ENCODE measurements at regions not wholly inside any gene's neighbourhood (a gene's known extent, or its start where the extent isn't known, plus 50 kb on each side); places are given as distances from the start of the nearest gene placed in this dataset.
A peak's percentile ranks its signal among the peaks of the same experiment; 100 is the strongest.

GRCh38 chrX:13120017-13120416 is 75.6 kb upstream of the FAM9C start:
- H3K36me3 ChIP-seq (replicated peaks in 1 of 2; ENCODE audit: control insufficient read depth in 1 of 2, insufficient read depth in 2 of 2, low read length in 1 of 2): no peaks in the 10 kb centered on the region
- H4K20me1 ChIP-seq (ENCODE audit: insufficient read depth): no peaks in the 10 kb centered on the region
- H3K4me1 ChIP-seq (ENCODE audit: control insufficient read depth in 1 of 2, insufficient read depth in 2 of 2, low read depth in 1 of 2, low read length in 1 of 2): peaks cover 0 to 6% of the 10 kb centered on the region in 2 experiments; a peak in 2 of 4 replicates
- H3K27me3 ChIP-seq (ENCODE audit: insufficient read depth): no peaks in the 10 kb centered on the region
- 29% methylated on average over 7 of the region's 7 CpGs for WGBS (ENCODE audit: low lambda C conversion rate)
- 0 out of 4 replicates have a peak overlapping the region, but pooled peaks of 1 of the 2 experiments have one; percentile 3 for H3K4me3 ChIP-seq (ENCODE audit: low read depth in 2 of 2, low read length in 1 of 2)
- no peaks in the 10 kb centered on the region for H3K9me3 ChIP-seq
- no peaks in the 10 kb centered on the region for H3K79me2 ChIP-seq (ENCODE audit: insufficient read depth)
- H3K27ac ChIP-seq (ENCODE audit: low read depth in 2 of 2, low read length in 1 of 2): peak overlapping the region; percentile 79; a peak in 3 of 4 replicates
- peak overlapping the region; percentile 57 for H3K4me2 ChIP-seq
- H3F3A ChIP-seq (replicated peaks; ENCODE audit: insufficient read depth): peaks cover 24% of the 10 kb centered on the region
- TF ChIP-seq, protein P1, sequence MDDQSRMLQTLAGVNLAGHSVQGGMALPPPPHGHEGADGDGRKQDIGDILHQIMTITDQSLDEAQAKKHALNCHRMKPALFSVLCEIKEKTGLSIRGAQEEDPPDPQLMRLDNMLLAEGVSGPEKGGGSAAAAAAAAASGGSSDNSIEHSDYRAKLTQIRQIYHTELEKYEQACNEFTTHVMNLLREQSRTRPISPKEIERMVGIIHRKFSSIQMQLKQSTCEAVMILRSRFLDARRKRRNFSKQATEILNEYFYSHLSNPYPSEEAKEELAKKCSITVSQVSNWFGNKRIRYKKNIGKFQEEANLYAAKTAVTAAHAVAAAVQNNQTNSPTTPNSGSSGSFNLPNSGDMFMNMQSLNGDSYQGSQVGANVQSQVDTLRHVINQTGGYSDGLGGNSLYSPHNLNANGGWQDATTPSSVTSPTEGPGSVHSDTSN (IDR thresholded peaks at IDR 0.05): no peak
- TF ChIP-seq TEAD4 (IDR thresholded peaks at IDR 0.05; ENCODE audit: borderline replicate concordance, insufficient read depth): no peak
- TF ChIP-seq USF1 (IDR thresholded peaks at IDR 0.05; ENCODE audit: borderline replicate concordance, low read depth): no peak
- TF ChIP-seq, protein P2, sequence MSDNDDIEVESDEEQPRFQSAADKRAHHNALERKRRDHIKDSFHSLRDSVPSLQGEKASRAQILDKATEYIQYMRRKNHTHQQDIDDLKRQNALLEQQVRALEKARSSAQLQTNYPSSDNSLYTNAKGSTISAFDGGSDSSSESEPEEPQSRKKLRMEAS (IDR thresholded peaks at IDR 0.05; ENCODE audit: low read depth): no peak
- no peak for TF ChIP-seq JUND (IDR thresholded peaks at IDR 0.05)
- no peak for TF ChIP-seq TAF1 (IDR thresholded peaks at IDR 0.05; ENCODE audit: borderline replicate concordance, low read depth, low read length)
- TF ChIP-seq SIN3A (IDR thresholded peaks at IDR 0.05; ENCODE audit: borderline replicate concordance, low read depth, low read length): no peak
- TF ChIP-seq RCOR1 (IDR thresholded peaks at IDR 0.05; ENCODE audit: low read length): no peak
- TF ChIP-seq YY1 (IDR thresholded peaks at IDR 0.05; ENCODE audit: low read depth): no peak
- no peak for TF ChIP-seq CTCF (IDR thresholded peaks at IDR 0.05)
- no peak for TF ChIP-seq FOXM1 (IDR thresholded peaks at IDR 0.05; ENCODE audit: low read depth)
- TF ChIP-seq RFX5 (IDR thresholded peaks at IDR 0.05; ENCODE audit: low read length): no peak
- TF ChIP-seq TCF12 (IDR thresholded peaks at IDR 0.05): no peak
- H2AFZ ChIP-seq (ENCODE audit: low read depth): peak overlapping the region; percentile 62
- DNase-seq: no peak
- POLR2A ChIA-PET: no interaction called here
- CTCF ChIA-PET: no interaction called here
- H3K9ac ChIP-seq: peak overlapping the region; percentile 51; the same call in 1 of the 2 replicates
- H3K9me2 ChIP-seq: no peaks in the 10 kb centered on the region

DNA sequence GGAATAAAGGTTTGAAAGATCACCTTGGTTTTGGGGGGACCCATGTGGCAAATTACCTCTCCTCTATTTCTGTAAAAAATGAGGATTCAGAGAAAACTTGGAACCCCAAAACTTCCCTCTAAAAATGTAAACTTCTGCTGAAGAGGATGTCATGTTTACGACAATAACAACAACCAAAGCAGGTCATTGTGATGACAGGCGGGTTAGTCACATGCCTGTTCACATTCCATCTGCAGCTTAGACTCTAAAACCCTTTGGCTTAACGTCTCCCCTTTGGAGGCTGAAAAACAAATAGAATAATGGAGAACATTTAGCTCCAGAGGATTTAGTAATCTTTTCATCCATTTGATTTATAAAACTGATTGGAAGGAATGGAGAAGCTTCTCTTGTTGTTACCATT is 75.0 kb upstream of the FAM9C start:
- no peaks in the 10 kb centered on the region for H3K27me3 ChIP-seq (ENCODE audit: insufficient read depth)
- no peaks in the 10 kb centered on the region for H3K79me2 ChIP-seq (ENCODE audit: insufficient read depth)
- DNase-seq: no peak
- peak overlapping the region; percentile 79; a peak in 3 of 4 replicates for H3K27ac ChIP-seq (ENCODE audit: low read depth in 2 of 2, low read length in 1 of 2)
- no peaks in the 10 kb centered on the region; a peak in 1 of 4 replicates for H3K4me1 ChIP-seq (ENCODE audit: control insufficient read depth in 1 of 2, insufficient read depth in 2 of 2, low read depth in 1 of 2, low read length in 1 of 2)
- WGBS (ENCODE audit: low lambda C conversion rate): 46% methylated on average over 3 of the region's 3 CpGs
- peak overlapping the region; percentile 51; the same call in 1 of the 2 replicates for H3K9ac ChIP-seq
- H3K36me3 ChIP-seq (replicated peaks in 1 of 2; ENCODE audit: control insufficient read depth in 1 of 2, insufficient read depth in 2 of 2, low read length in 1 of 2): no peaks in the 10 kb centered on the region
- no peaks in the 10 kb centered on the region for H3K9me2 ChIP-seq
- H4K20me1 ChIP-seq (ENCODE audit: insufficient read depth): no peaks in the 10 kb centered on the region
- ChIA-PET POLR2A (no interaction called here), CTCF (no interaction called here)
- H3K4me3 ChIP-seq (ENCODE audit: low read depth in 2 of 2, low read length in 1 of 2): no peak overlapping the region
- TF ChIP-seq FOSL2 (IDR thresholded peaks at IDR 0.05; ENCODE audit: borderline replicate concordance, low read depth): peak; percentile 25; the same call in 1 of the 2 replicates
- TF ChIP-seq RAD21 (IDR thresholded peaks at IDR 0.05; ENCODE audit: low read length): no peak
- TF ChIP-seq TCF12 (IDR thresholded peaks at IDR 0.05): peak; percentile 8; the same call in 1 of the 2 replicates
- TF ChIP-seq, protein P2 (IDR thresholded peaks at IDR 0.05; ENCODE audit: low read depth): 0 out of 2 replicates have a peak, but pooled peaks have one; percentile 52
- peak overlapping the region; percentile 62 for H2AFZ ChIP-seq (ENCODE audit: low read depth)
- no peaks in the 10 kb centered on the region for H3K9me3 ChIP-seq
- peak overlapping the region; percentile 57; the same call in 1 of the 2 replicates for H3K4me2 ChIP-seq
- peaks cover 18% of the 10 kb centered on the region for H3F3A ChIP-seq (replicated peaks; ENCODE audit: insufficient read depth)
